Activated CD8-positive, alpha-beta T cell treated with anti-CD3 and anti-CD28 coated beads for 36 hours (primary cell): ENCODE measurements at regions not wholly inside any gene's neighbourhood (a gene's known extent, or its start where the extent isn't known, plus 50 kb on each side); places are given as distances from the start of the nearest gene placed in this dataset.
A peak's percentile ranks its signal among the peaks of the same experiment; 100 is the strongest.

Source experiments
- ATAC-seq: fragments of 200-7000 bp; cut with Tn5 transposase; one replicate; pipeline ENCODE4 v1.10.0; 2021; ENCODE audit warnings: mild to moderate bottlenecking, moderate library complexity
- CTCF ChIA-PET: fragments of 350-600 bp; sonication (Branson Sonifier 250); formaldehyde crosslinking; loops from one replicate; lab custom pipeline; 2021; ENCODE audit warnings: antibody characterized with exemption; lab: Charles Lee
- POLR2A ChIA-PET: fragments of 350-600 bp; sonication (Branson Sonifier 250); formaldehyde crosslinking; loops from one replicate; lab custom pipeline; 2021; ENCODE audit warnings: antibody characterized with exemption; lab: Charles Lee
- DNase-seq: peaks from one replicate; pipeline ENCODE4 v3.0.0-alpha.2; 2020
- H3K27ac Mint-ChIP-seq: one replicate; pipeline ENCODE4 v1.8.0; 2021; ENCODE audit warnings: mild to moderate bottlenecking, mixed read lengths
- H3K27me3 Mint-ChIP-seq: one replicate; pipeline ENCODE4 v1.8.0; 2021; ENCODE audit warnings: mixed read lengths
- H3K36me3 Mint-ChIP-seq: one replicate; pipeline ENCODE4 v1.8.0; 2021; ENCODE audit warnings: low read depth, mixed read lengths
- H3K4me1 Mint-ChIP-seq: one replicate; pipeline ENCODE4 v1.8.0; 2021; ENCODE audit warnings: low read depth, mixed read lengths
- H3K4me3 Mint-ChIP-seq: one replicate; pipeline ENCODE4 v1.8.0; 2021; ENCODE audit warnings: mild to moderate bottlenecking, moderate library complexity, mixed read lengths
- H3K9me3 Mint-ChIP-seq: one replicate; pipeline ENCODE4 v1.8.0; 2021; ENCODE audit warnings: mixed read lengths
- intact Hi-C: fragments of 100-400 bp; cut with micrococcal nuclease; formaldehyde crosslinking; loops from one replicate; pipeline ENCODE4 v1.10.0; 2022
- TF ChIP-seq, protein P1 (sequence below): fragments of 200-600 bp; IDR thresholded peaks from one replicate; pipeline ENCODE4 v1.8.0; 2022; ENCODE audit warnings: antibody characterized with exemption, mild to moderate bottlenecking

DNA sequence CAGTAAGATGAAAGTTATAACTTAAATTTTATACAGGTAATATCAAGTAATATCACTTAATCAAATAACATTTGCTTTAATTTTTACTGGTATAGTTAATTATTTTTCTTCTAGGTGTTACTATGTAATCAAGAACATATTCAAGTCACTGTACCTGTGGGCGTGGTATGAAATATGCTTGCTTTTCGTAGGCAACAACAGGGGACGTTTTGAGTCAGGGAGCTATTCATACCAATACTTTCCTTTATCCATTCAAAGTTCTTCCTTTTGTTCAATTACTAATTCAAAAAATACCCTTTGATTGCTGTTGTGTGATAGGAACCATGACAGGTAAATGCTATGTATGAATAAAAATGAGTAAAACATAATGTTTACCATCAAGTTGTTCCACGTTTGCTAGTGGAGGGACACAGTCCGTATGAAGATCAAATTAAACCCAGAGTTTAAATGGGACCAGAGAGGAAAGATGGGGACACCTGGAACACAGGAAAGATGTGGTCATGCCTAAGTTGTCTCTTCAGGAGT is 654.0 kb upstream of the KCNMB2 start:
- peaks cover 2% of the 10 kb centered on the region for H3K9me3 Mint-ChIP-seq
- peaks cover 16% of the 10 kb centered on the region for H3K4me1 Mint-ChIP-seq
- H3K27me3 Mint-ChIP-seq = no peaks in the 10 kb centered on the region
- ChIA-PET POLR2A (no interaction called here), CTCF (no interaction called here)
- intact Hi-C loops = no loop called here
- no peaks in the 10 kb centered on the region for H3K36me3 Mint-ChIP-seq
- peak; percentile 24 for ATAC-seq
- no peak overlapping the region for H3K27ac Mint-ChIP-seq
- peak; percentile 8 for DNase-seq
- no peak overlapping the region for H3K4me3 Mint-ChIP-seq
- TF ChIP-seq, protein P1, sequence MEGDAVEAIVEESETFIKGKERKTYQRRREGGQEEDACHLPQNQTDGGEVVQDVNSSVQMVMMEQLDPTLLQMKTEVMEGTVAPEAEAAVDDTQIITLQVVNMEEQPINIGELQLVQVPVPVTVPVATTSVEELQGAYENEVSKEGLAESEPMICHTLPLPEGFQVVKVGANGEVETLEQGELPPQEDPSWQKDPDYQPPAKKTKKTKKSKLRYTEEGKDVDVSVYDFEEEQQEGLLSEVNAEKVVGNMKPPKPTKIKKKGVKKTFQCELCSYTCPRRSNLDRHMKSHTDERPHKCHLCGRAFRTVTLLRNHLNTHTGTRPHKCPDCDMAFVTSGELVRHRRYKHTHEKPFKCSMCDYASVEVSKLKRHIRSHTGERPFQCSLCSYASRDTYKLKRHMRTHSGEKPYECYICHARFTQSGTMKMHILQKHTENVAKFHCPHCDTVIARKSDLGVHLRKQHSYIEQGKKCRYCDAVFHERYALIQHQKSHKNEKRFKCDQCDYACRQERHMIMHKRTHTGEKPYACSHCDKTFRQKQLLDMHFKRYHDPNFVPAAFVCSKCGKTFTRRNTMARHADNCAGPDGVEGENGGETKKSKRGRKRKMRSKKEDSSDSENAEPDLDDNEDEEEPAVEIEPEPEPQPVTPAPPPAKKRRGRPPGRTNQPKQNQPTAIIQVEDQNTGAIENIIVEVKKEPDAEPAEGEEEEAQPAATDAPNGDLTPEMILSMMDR = no peak

DNA sequence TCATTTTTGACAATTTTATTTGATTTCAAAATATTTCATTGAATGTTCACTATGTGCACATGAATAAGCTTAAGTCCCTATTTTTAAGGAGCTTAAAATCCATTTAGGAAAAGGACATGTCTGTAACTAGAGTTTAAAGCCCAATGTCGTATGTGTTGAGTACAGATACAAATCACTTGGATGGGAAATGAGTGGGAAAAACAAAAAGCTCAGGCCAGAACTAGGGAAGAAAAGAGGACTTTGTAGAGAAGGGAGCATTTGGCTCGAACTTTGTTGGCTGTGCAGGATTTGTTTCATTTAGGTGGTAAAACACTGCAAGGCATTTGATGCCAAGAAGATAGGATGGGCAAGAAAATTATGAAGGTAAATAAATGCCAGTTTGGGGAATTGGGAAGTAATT is 653.1 kb upstream of the KCNMB2 start:
- TF ChIP-seq, protein P1 = no peak
- H3K27me3 Mint-ChIP-seq = no peaks in the 10 kb centered on the region

DNA sequence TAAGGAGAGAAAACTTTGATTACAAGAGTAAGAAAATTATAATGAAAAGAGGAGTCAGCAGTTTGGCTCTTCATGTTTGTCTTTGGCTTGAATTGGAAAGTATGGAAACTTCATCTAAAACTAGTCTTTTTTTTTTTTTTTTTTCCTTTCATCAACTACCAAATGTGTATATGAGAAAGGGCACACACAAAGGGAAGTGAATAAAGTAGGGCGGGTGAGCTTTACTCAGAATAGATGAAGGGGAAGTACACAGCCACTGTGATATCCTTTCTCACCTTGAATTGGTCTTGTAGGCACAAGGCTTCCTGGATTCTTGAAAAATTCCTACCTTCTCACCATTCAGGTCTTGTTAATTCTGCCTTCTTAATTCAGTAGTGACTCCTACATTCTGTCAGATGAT is 652.3 kb upstream of the KCNMB2 start:
- intact Hi-C loops = no loop called here
- DNase-seq (no peak), ATAC-seq (peak; percentile 47)
- ChIA-PET CTCF (no interaction called here), POLR2A (interaction anchor here (0.7 kb wide), 1 partner anchor 1009 kb away, joined by 3 read pairs; no protein-coding TSS in a partner anchor)
- peaks cover 20% of the 10 kb centered on the region for H3K4me1 Mint-ChIP-seq
- H3K36me3 Mint-ChIP-seq = no peaks in the 10 kb centered on the region
- TF ChIP-seq, protein P1 = no peak
- peaks cover 2% of the 10 kb centered on the region for H3K9me3 Mint-ChIP-seq
- H3K27me3 Mint-ChIP-seq = no peaks in the 10 kb centered on the region
- H3K4me3 Mint-ChIP-seq = no peak overlapping the region
- H3K27ac Mint-ChIP-seq = peak overlapping the region; percentile 52

More for the DNA sequence above, 653.1 kb upstream of the KCNMB2 start:
- intact Hi-C loops = no loop called here
- ATAC-seq (no peak), DNase-seq (no peak)
- no peaks in the 10 kb centered on the region for H3K36me3 Mint-ChIP-seq
- H3K27ac Mint-ChIP-seq = no peak overlapping the region
- H3K4me1 Mint-ChIP-seq = peaks cover 20% of the 10 kb centered on the region
- no peak overlapping the region for H3K4me3 Mint-ChIP-seq
- H3K9me3 Mint-ChIP-seq = peaks cover 2% of the 10 kb centered on the region
- ChIA-PET CTCF (no interaction called here), POLR2A (no interaction called here)

DNA sequence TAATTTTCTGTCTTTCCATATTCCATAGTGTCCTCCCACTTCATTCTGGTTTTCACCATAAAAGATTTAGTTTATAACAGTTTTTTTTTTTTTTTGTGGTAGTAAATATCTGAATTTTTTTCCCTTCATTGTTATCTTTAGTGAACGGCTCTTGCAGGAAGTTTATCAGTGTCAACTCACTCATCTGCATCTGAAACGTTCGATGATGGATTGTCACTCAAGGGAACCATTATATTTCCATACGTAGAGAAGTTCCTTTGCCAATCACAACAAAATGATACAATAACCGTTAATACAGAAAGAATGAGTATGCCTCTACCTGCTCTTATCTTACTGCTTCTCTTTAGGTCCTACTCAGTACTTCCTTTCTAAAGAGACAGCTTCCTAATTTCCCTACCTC is 651.2 kb upstream of the KCNMB2 start:
- no peaks in the 10 kb centered on the region for H3K27me3 Mint-ChIP-seq
- H3K36me3 Mint-ChIP-seq = no peaks in the 10 kb centered on the region
- ChIA-PET POLR2A (no interaction called here), CTCF (no interaction called here)
- H3K9me3 Mint-ChIP-seq = peaks cover 2% of the 10 kb centered on the region
- peaks cover 20% of the 10 kb centered on the region for H3K4me1 Mint-ChIP-seq
- no peak overlapping the region for H3K27ac Mint-ChIP-seq
- DNase-seq (no peak), ATAC-seq (no peak)
- intact Hi-C loops = no loop called here
- no peak overlapping the region for H3K4me3 Mint-ChIP-seq
- TF ChIP-seq, protein P1 = no peak

DNA sequence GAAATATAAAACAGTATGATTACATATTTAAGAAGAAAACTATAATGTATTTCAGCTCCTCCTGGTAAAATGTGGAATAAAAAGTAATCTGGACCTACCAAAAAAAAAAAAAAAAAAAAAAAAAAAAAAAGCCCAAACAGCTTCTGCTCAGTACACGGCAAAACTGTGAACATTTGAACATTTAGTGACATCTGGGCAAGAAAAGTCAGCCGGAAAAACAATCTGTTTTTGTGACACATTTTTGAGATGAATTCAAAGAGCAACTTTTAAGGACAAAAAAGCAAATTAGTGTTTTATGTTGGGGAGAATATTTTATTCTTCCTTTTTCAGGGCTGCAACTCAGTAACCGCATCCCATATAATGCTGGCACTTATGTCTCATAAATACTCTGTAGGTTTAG is 649.7 kb upstream of the KCNMB2 start:
- no peaks in the 10 kb centered on the region for H3K27me3 Mint-ChIP-seq
- CTCF ChIA-PET = no interaction called here

More for the DNA sequence above, 649.7 kb upstream of the KCNMB2 start:
- Mint-ChIP-seq H3K4me1 (peaks cover 20% of the 10 kb centered on the region), H3K36me3 (no peaks in the 10 kb centered on the region), H3K9me3 (peaks cover 2% of the 10 kb centered on the region), H3K27ac (no peak overlapping the region), H3K4me3 (no peak overlapping the region)
- POLR2A ChIA-PET = no interaction called here
- ATAC-seq (no peak), DNase-seq (no peak)
- intact Hi-C loops = no loop called here
- TF ChIP-seq, protein P1 = no peak
